Neural progenitor cell (in vitro differentiated cells): ENCODE measurements at regions not wholly inside any gene's neighbourhood (a gene's known extent, or its start where the extent isn't known, plus 50 kb on each side); places are given as distances from the start of the nearest gene placed in this dataset.

Experiments used
- DNase-seq: peaks from one replicate; pipeline ENCODE4 v3.0.0-alpha.2; 2016; ENCODE audit warnings: low spot score
- H2AFZ ChIP-seq: fragments of 200-600 bp; sonication (generic); replicated peaks from 2 replicates; pipeline ENCODE4 v1.6.1; 2016; ENCODE audit warnings: antibody characterized with exemption
- H3F3A ChIP-seq: fragments of 200-600 bp; sonication (generic); 2 replicates; pipeline ENCODE4 v1.6.1; 2016; ENCODE audit warnings: antibody characterized with exemption, low read depth
- H3K27ac ChIP-seq: fragments of 200-600 bp; sonication (generic); 2 replicates; pipeline ENCODE4 v1.5.1; 2016; ENCODE audit warnings: mild to moderate bottlenecking
- H3K27me3 ChIP-seq: fragments of 200-600 bp; sonication (generic); 2 replicates; pipeline ENCODE4 v1.6.1; 2016; ENCODE audit warnings: mild to moderate bottlenecking, moderate library complexity
- H3K36me3 ChIP-seq: fragments of 200-600 bp; sonication (generic); 2 replicates; pipeline ENCODE4 v1.5.1; 2016
- H3K4me1 ChIP-seq: fragments of 200-600 bp; sonication (generic); 2 replicates; pipeline ENCODE4 v1.6.1; 2016; ENCODE audit warnings: mixed run types
- H3K4me2 ChIP-seq: fragments of 200-600 bp; sonication (generic); 2 replicates; pipeline ENCODE4 v1.6.1; 2016
- H3K4me3 ChIP-seq: fragments of 200-600 bp; sonication (generic); 2 replicates; pipeline ENCODE4 v1.5.1; 2016
- H3K79me2 ChIP-seq: fragments of 200-600 bp; sonication (generic); 2 replicates; pipeline ENCODE4 v1.6.1; 2016; ENCODE audit warnings: low read depth
- H3K9ac ChIP-seq: fragments of 200-600 bp; sonication (generic); 2 replicates; pipeline ENCODE4 v1.6.1; 2016
- H3K9me3 ChIP-seq: fragments of 200-600 bp; sonication (generic); 2 replicates; pipeline ENCODE4 v1.5.1; 2016; ENCODE audit warnings: low read depth
- H4K20me1 ChIP-seq: fragments of 200-600 bp; sonication (generic); 2 replicates; pipeline ENCODE4 v1.6.1; 2016; ENCODE audit warnings: low read depth
- H3K27ac Mint-ChIP-seq: 3 replicates; pipeline ENCODE4 v1.8.0; 2021; ENCODE audit warnings: mixed read lengths
- H3K27me3 Mint-ChIP-seq: 2 replicates; pipeline ENCODE4 v1.8.0; 2022; ENCODE audit warnings: low read depth, mild to moderate bottlenecking, inconsistent platforms, moderate library complexity, mixed read lengths; ENCODE audit not compliant: insufficient read depth
- H3K36me3 Mint-ChIP-seq: 3 replicates; pipeline ENCODE4 v1.8.0; 2021; ENCODE audit warnings: mixed read lengths
- H3K4me1 Mint-ChIP-seq: 3 replicates; pipeline ENCODE4 v1.8.0; 2021; ENCODE audit warnings: mixed read lengths
- H3K4me3 Mint-ChIP-seq: 3 replicates; pipeline ENCODE4 v1.8.0; 2021; ENCODE audit warnings: mild to moderate bottlenecking, moderate library complexity, mixed read lengths
- H3K9me3 Mint-ChIP-seq: 3 replicates; pipeline ENCODE4 v1.8.0; 2020; ENCODE audit warnings: mixed read lengths
- EZH2 ChIP-seq: fragments of 200-600 bp; sonication (generic); IDR thresholded peaks from 2 replicates; pipeline ENCODE4 v1.6.1; 2017; ENCODE audit warnings: antibody characterized with exemption, mild to moderate bottlenecking, moderate library complexity
- EZH2phosphoT487 ChIP-seq: fragments of 200-600 bp; sonication (generic); IDR thresholded peaks from 2 replicates; pipeline ENCODE4 v1.6.1; 2017; ENCODE audit warnings: antibody characterized with exemption
- TF ChIP-seq, protein P1 (sequence below): fragments of 200-600 bp; sonication (generic); IDR thresholded peaks from 2 replicates; pipeline ENCODE4 v1.5.1; 2017; ENCODE audit warnings: antibody characterized with exemption, mild to moderate bottlenecking

DNA sequence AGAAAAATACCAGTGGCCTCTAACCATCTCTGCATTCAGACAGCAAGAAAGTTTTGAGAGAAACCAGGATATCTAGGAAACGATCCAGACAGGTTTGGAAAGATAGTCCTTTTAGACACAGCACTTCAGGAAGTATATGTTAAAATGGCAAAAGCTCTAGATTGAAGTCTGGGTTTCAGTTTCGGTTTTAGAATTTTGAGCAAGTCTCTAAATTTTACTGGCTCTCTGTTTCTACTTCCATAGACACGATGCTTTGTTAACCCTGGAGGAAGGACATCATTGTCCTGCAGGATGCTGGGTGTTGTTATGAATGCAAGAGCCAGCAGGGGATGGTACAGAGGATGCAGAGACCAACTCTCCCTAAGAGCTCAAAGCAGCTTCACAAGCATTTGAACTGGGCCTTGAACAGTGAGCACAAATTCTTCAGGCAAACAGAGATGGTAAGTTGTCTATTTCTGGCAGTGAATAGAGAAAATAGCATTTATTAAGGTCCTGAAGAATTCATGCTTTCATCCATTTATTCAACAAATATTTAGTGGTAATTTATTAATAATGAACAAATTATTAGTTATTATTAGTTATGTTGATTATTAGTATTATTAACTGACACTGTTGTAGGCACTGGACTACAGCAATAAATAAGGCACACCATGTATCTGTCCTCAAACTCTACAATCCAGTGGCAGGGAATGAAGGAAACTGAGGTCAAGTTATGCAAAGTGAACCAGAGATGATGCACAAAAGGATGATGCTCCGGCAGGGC lies 152.7 kb upstream of the NRP1 start:
- peak; percentile 8 for DNase-seq
- Histone ChIP-seq H3K9me3 (no peaks in the 10 kb centered on the region), H4K20me1 (no peaks in the 10 kb centered on the region), H3K9ac (no peak overlapping the region), H3K27ac (no peak overlapping the region), H3K4me3 (no peak overlapping the region), H3F3A (peaks cover 44% of the 10 kb centered on the region), H3K79me2 (no peaks in the 10 kb centered on the region), H3K4me1 (peaks cover 41% of the 10 kb centered on the region), H3K36me3 (no peaks in the 10 kb centered on the region), H2AFZ (no peak overlapping the region), H3K27me3 (no peaks in the 10 kb centered on the region), H3K4me2 (no peak overlapping the region)
- no peaks in the 10 kb centered on the region for H3K36me3 Mint-ChIP-seq
- peaks cover 4% of the 10 kb centered on the region for H3K27me3 Mint-ChIP-seq
- no peak overlapping the region for H3K27ac Mint-ChIP-seq
- H3K9me3 Mint-ChIP-seq: peaks cover 2% of the 10 kb centered on the region
- no peak for TF ChIP-seq EZH2
- TF ChIP-seq EZH2phosphoT487: no peak
- TF ChIP-seq, protein P1, sequence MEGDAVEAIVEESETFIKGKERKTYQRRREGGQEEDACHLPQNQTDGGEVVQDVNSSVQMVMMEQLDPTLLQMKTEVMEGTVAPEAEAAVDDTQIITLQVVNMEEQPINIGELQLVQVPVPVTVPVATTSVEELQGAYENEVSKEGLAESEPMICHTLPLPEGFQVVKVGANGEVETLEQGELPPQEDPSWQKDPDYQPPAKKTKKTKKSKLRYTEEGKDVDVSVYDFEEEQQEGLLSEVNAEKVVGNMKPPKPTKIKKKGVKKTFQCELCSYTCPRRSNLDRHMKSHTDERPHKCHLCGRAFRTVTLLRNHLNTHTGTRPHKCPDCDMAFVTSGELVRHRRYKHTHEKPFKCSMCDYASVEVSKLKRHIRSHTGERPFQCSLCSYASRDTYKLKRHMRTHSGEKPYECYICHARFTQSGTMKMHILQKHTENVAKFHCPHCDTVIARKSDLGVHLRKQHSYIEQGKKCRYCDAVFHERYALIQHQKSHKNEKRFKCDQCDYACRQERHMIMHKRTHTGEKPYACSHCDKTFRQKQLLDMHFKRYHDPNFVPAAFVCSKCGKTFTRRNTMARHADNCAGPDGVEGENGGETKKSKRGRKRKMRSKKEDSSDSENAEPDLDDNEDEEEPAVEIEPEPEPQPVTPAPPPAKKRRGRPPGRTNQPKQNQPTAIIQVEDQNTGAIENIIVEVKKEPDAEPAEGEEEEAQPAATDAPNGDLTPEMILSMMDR: no peak
- H3K4me3 Mint-ChIP-seq: no peak overlapping the region
- H3K4me1 Mint-ChIP-seq: peaks cover 46% of the 10 kb centered on the region

DNA sequence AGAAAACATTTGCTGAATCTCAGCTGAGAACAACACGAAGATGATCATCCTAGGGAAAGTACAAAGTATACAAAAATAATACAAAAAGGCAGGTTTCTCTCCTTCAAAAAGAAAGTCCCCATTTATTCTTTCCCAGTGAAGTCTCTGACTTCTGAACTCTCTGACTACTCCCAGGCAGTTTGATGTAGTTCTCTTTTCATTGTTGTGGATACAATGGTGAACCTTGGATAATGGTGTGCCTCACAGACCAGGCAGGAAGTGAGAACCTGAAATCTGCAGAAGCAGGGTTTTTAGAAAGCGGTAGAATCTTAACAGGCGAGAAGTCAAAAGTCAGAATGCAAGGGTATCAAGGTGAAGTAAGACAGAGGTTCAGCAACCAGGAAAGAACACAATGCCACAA lies 150.8 kb upstream of the NRP1 start:
- Histone ChIP-seq H3K4me1 (peaks cover 41% of the 10 kb centered on the region), H4K20me1 (no peaks in the 10 kb centered on the region), H3K4me2 (peak overlapping the region; percentile 68), H3K79me2 (no peaks in the 10 kb centered on the region), H3K4me3 (peak overlapping the region; percentile 15), H3K27me3 (no peaks in the 10 kb centered on the region), H3K9me3 (no peaks in the 10 kb centered on the region), H2AFZ (no peak overlapping the region), H3K27ac (peak overlapping the region; percentile 89), H3K36me3 (no peaks in the 10 kb centered on the region), H3F3A (peaks cover 44% of the 10 kb centered on the region), H3K9ac (no peak overlapping the region)
- peak; percentile 64 for DNase-seq
- Mint-ChIP-seq H3K36me3 (no peaks in the 10 kb centered on the region), H3K4me1 (peaks cover 58% of the 10 kb centered on the region), H3K4me3 (no peak overlapping the region), H3K27me3 (peaks cover 4% of the 10 kb centered on the region), H3K27ac (peak overlapping the region; percentile 86), H3K9me3 (peaks cover 9% of the 10 kb centered on the region)
- TF ChIP-seq, protein P1: no peak
- TF ChIP-seq EZH2 (no peak), EZH2phosphoT487 (no peak)

DNA sequence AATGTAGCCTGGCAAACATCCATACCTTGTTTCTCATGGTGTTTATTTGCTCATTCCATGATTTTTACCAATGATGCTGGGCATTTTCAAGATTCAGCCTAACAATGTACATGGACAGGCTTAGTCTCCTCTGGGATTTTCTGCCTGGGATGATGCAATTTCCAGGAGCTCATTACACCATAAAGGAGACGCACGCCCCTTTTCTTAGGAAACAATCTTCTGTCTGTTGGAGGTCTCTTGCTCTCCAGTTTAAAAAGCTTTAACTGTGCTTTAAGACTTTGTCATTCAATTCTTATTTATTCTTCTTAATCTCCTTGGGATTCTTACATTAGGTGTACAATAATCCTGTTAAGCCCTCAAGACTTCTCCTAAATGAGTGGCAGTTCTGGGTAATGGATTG lies 150.3 kb upstream of the NRP1 start:
- TF ChIP-seq EZH2phosphoT487 (peak; percentile 70), EZH2 (no peak)
- Mint-ChIP-seq H3K4me1 (peaks cover 58% of the 10 kb centered on the region), H3K36me3 (no peaks in the 10 kb centered on the region), H3K27ac (peak overlapping the region; percentile 72), H3K9me3 (peaks cover 11% of the 10 kb centered on the region), H3K27me3 (peaks cover 4% of the 10 kb centered on the region), H3K4me3 (no peak overlapping the region)
- H3K27me3 ChIP-seq: no peaks in the 10 kb centered on the region
- H4K20me1 ChIP-seq: no peaks in the 10 kb centered on the region
- H3K9me3 ChIP-seq: no peaks in the 10 kb centered on the region
- no peak overlapping the region for H3K9ac ChIP-seq
- H3K4me2 ChIP-seq: peak overlapping the region; percentile 68
- peak; percentile 79 for DNase-seq
- peaks cover 41% of the 10 kb centered on the region for H3K4me1 ChIP-seq
- no peak overlapping the region for H2AFZ ChIP-seq
- H3K79me2 ChIP-seq: no peaks in the 10 kb centered on the region
- H3K36me3 ChIP-seq: no peaks in the 10 kb centered on the region
- H3K4me3 ChIP-seq: peak overlapping the region; percentile 15
- peaks cover 44% of the 10 kb centered on the region for H3F3A ChIP-seq
- peak overlapping the region; percentile 89 for H3K27ac ChIP-seq

DNA sequence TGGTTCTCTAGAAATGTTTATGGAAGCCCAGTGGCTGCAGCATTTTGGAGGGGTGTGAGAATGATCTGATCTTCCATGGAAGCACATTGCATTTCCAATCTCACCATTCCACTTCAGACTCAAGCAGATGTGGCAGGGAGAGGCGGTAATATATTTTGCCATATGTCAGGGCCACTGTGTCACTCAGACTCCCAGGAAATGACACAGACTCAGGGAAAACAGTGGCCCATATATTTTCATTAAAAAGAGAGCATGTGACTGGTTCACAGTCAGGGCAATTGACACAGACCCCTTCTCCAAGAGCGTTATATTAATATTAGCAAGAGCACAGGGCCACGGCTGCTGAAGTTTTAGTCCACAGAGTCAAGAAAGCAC lies 149.3 kb upstream of the NRP1 start:
- H3F3A ChIP-seq: peaks cover 44% of the 10 kb centered on the region
- H3K36me3 ChIP-seq: no peaks in the 10 kb centered on the region
- peaks cover 41% of the 10 kb centered on the region for H3K4me1 ChIP-seq
- no peaks in the 10 kb centered on the region for H3K27me3 ChIP-seq
- H3K4me2 ChIP-seq: peak overlapping the region; percentile 68
- Mint-ChIP-seq H3K27ac (peak overlapping the region; percentile 98), H3K4me3 (peak overlapping the region; percentile 48), H3K27me3 (peaks cover 6% of the 10 kb centered on the region), H3K4me1 (peaks cover 58% of the 10 kb centered on the region), H3K9me3 (peaks cover 19% of the 10 kb centered on the region), H3K36me3 (no peaks in the 10 kb centered on the region)
- no peak overlapping the region for H2AFZ ChIP-seq
- DNase-seq: no peak
- H4K20me1 ChIP-seq: no peaks in the 10 kb centered on the region
- H3K9me3 ChIP-seq: no peaks in the 10 kb centered on the region
- H3K9ac ChIP-seq: no peak overlapping the region
- H3K4me3 ChIP-seq: no peak overlapping the region
- peak overlapping the region; percentile 26 for H3K27ac ChIP-seq
- TF ChIP-seq EZH2phosphoT487: no peak
- TF ChIP-seq, protein P1: no peak
- no peaks in the 10 kb centered on the region for H3K79me2 ChIP-seq
